Forelimb muscle (tissue), 1 donor: ENCODE measurements at regions not wholly inside any gene's neighbourhood (a gene's known extent, or its start where the extent isn't known, plus 50 kb on each side); places are given as distances from the start of the nearest gene placed in this dataset.

ENCODE experiments used
- DNase-seq: peaks from one replicate; pipeline ENCODE4 v3.0.0-alpha.2; 2013; ENCODE audit warnings: low read depth

GRCh38 chr5:50964746-50965653 lies 298.6 kb downstream of the PARP8 start:
- DNase-seq: no peak

GRCh38 chr5:50965654-50966375 lies 299.4 kb downstream of the PARP8 start:
- no peak for DNase-seq

- DNase-seq: no peak
Measured at GRCh38 chr5:50967009-50967562, 300.6 kb downstream of the PARP8 start.

GRCh38 chr5:50967563-50968355 lies 301.3 kb downstream of the PARP8 start:
- DNase-seq: no peak

- DNase-seq: no peak
Measured at GRCh38 chr5:50968356-50969149, 302.1 kb downstream of the PARP8 start.

- no peak for DNase-seq
Measured at GRCh38 chr5:50969151-50970031, 303.0 kb downstream of the PARP8 start.

GRCh38 chr5:50975840-50976239 lies 309.4 kb downstream of the PARP8 start:
- DNase-seq: no peak

GRCh38 chr5:50978924-50979323 lies 312.5 kb downstream of the PARP8 start:
- DNase-seq: no peak

- DNase-seq: no peak
Measured at GRCh38 chr5:50984640-50985039, 318.2 kb downstream of the PARP8 start.

- DNase-seq: no peak
Measured at GRCh38 chr5:50990296-50990924, 324.0 kb downstream of the PARP8 start.

GRCh38 chr5:50995285-50995942 lies 329.0 kb downstream of the PARP8 start:
- DNase-seq: no peak

GRCh38 chr5:51001227-51001923 lies 334.9 kb downstream of the PARP8 start:
- DNase-seq: no peak

GRCh38 chr5:51002368-51002767 lies 335.9 kb downstream of the PARP8 start:
- no peak for DNase-seq

GRCh38 chr5:51013036-51013435 lies 346.6 kb downstream of the PARP8 start:
- no peak for DNase-seq

- no peak for DNase-seq
Measured at GRCh38 chr5:51018423-51018822, 352.0 kb downstream of the PARP8 start.

- DNase-seq: no peak
Measured at GRCh38 chr5:51024263-51024662, 357.8 kb downstream of the PARP8 start.

- DNase-seq: no peak
Measured at GRCh38 chr5:51027271-51027670, 356.0 kb upstream of the ISL1 start.

- no peak for DNase-seq
Measured at GRCh38 chr5:51028394-51028793, 354.9 kb upstream of the ISL1 start.
